ENCODE measurements at regions not wholly inside any gene's neighbourhood (a gene's known extent, or its start where the extent isn't known, plus 50 kb on each side); places are given as distances from the start of the nearest gene placed in this dataset.
"Not testable (repeated sequence)": the region's sequence is repeated elsewhere in the genome, so short reads cannot be mapped to it uniquely, and the experiment has no call there.

DNA sequence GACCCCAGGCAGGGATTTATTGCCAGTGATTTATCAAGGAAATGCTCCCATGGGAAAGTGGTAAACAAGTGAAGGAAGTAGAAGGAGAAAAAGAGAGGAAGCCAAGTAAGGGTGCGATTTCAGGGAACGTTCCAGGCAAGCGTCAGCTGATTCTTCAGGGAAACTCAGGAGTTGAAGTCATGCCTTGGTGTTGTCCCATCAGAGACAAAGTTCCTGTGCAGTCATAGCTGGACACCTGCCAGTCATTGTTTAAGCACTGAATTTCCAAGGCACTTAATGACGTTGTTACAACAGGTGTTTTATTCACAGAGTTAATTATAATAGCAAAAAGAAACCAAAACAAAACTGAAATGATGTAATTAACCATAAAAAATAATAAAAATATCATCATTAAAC lies 381.8 kb upstream of the CRIM1 start:
- H3K27me3 Mint-ChIP-seq: peaks cover 24% of the 10 kb centered on the region
- H3K36me3 Mint-ChIP-seq (ENCODE audit: low read depth): no peaks in the 10 kb centered on the region
- H3K9me3 ChIP-seq (ENCODE audit: control insufficient read depth, low read length, poor library complexity, severe bottlenecking): no peaks in the 10 kb centered on the region
- ATAC-seq (no peak), DNase-seq (no peak)
- H3K4me1 Mint-ChIP-seq: peaks cover 2% of the 10 kb centered on the region
- no peak overlapping the region for H3K27ac Mint-ChIP-seq
- no peak overlapping the region for H3K4me3 Mint-ChIP-seq

GRCh38 chr2:35973132-35973736 lies 382.3 kb upstream of the CRIM1 start:
- peaks cover 2% of the 10 kb centered on the region for H3K4me1 Mint-ChIP-seq
- H3K4me3 Mint-ChIP-seq: no peak overlapping the region
- H3K9me3 ChIP-seq (ENCODE audit: control insufficient read depth, low read length, poor library complexity, severe bottlenecking): no peaks in the 10 kb centered on the region
- DNase-seq: no peak
- H3K27me3 Mint-ChIP-seq: peaks cover 24% of the 10 kb centered on the region
- no peaks in the 10 kb centered on the region for H3K36me3 Mint-ChIP-seq (ENCODE audit: low read depth)
- peak; percentile 33 for ATAC-seq
- H3K27ac Mint-ChIP-seq: no peak overlapping the region

DNA sequence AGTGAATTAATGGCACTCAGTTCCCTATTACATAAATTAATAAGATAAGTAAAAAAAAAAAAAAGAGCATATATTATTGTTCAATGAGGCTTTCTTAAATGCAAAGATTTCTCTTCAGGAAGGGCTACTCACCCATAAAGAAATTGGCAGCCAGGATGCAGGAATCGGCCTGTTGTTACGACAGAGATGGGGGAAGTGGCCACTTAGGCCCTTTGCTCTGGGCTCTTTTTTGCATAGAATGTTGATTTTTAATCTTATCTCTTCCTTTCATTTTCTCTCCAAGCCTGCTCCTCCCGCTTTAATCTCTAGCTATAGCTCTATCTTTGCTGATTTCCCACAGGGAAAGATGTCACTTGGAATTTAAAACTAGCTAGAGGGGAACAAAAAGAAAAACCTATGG lies 391.8 kb upstream of the CRIM1 start:
- DNase-seq (no peak), ATAC-seq (no peak)
- no peaks in the 10 kb centered on the region for H3K36me3 Mint-ChIP-seq (ENCODE audit: low read depth)
- no peaks in the 10 kb centered on the region for H3K27me3 Mint-ChIP-seq
- no peak overlapping the region for H3K4me3 Mint-ChIP-seq
- H3K4me1 Mint-ChIP-seq: no peaks in the 10 kb centered on the region
- no peak overlapping the region for H3K27ac Mint-ChIP-seq
- no peaks in the 10 kb centered on the region for H3K9me3 ChIP-seq (ENCODE audit: control insufficient read depth, low read length, poor library complexity, severe bottlenecking)

DNA sequence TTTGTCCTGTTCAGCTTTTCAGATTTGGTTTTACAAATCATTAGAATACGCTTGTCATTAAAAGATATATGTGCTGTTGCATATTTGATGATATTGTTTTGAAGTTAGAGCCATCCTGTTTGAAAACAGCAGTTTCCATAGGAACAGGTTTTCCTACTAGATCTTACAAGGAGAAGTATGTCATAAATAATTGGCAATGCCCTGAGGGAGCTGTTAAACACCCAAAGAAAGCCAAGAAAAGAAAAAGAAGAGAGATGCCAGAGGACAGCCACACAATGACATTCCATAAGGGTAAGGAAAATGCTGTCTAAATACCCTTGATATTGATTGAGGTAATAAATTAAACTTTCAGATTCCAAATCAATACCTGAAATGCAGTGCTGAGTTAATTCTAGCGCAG lies 392.2 kb upstream of the CRIM1 start:
- H3K27ac Mint-ChIP-seq: no peak overlapping the region
- no peak overlapping the region for H3K4me3 Mint-ChIP-seq
- H3K36me3 Mint-ChIP-seq (ENCODE audit: low read depth): no peaks in the 10 kb centered on the region
- ATAC-seq: no peak
- no peaks in the 10 kb centered on the region for H3K27me3 Mint-ChIP-seq
- DNase-seq: no peak
- H3K9me3 ChIP-seq (ENCODE audit: control insufficient read depth, low read length, poor library complexity, severe bottlenecking): no peaks in the 10 kb centered on the region
- H3K4me1 Mint-ChIP-seq: no peaks in the 10 kb centered on the region

DNA sequence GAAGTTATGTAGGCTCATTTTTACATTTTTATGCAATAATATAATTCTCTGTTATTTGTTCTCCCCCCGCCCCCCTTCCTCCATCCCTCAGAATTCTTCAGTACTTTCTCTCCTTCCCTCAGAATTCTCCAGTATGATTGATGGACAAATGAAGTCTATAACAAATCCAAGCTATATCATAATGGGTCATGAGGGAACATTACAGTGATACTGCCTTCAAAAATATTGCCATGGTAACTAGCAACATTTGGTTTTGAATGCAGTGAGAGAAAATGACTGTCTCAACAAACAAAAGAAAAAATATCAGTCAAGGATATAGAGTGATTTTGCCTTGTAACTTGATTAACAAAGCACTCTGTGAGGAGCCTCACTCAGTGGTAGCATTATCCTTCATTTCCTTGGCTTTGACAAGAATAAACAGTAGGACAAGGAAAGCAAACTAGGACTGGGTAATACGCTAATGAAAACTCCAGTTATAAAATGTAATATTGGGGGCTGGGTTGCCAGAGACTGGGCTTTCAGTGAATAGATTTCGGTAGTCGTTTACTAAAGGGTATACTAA lies 392.9 kb upstream of the CRIM1 start:
- DNase-seq (no peak), ATAC-seq (no peak)
- H3K4me1 Mint-ChIP-seq: no peaks in the 10 kb centered on the region
- no peaks in the 10 kb centered on the region for H3K27me3 Mint-ChIP-seq
- H3K27ac Mint-ChIP-seq: no peak overlapping the region
- no peak overlapping the region for H3K4me3 Mint-ChIP-seq
- H3K36me3 Mint-ChIP-seq (ENCODE audit: low read depth): peaks cover 2% of the 10 kb centered on the region
- no peaks in the 10 kb centered on the region for H3K9me3 ChIP-seq (ENCODE audit: control insufficient read depth, low read length, poor library complexity, severe bottlenecking)

- H3K9me3 ChIP-seq (ENCODE audit: control insufficient read depth, low read length, poor library complexity, severe bottlenecking): no peaks in the 10 kb centered on the region
- Mint-ChIP-seq H3K4me3 (no peak overlapping the region), H3K27me3 (no peaks in the 10 kb centered on the region), H3K27ac (no peak overlapping the region), H3K36me3 (ENCODE audit: low read depth) (peaks cover 2% of the 10 kb centered on the region), H3K4me1 (no peaks in the 10 kb centered on the region)
- no peak for DNase-seq
- no peak for ATAC-seq
Measured at GRCh38 chr2:35960596-35960995, 395.0 kb upstream of the CRIM1 start.

DNA sequence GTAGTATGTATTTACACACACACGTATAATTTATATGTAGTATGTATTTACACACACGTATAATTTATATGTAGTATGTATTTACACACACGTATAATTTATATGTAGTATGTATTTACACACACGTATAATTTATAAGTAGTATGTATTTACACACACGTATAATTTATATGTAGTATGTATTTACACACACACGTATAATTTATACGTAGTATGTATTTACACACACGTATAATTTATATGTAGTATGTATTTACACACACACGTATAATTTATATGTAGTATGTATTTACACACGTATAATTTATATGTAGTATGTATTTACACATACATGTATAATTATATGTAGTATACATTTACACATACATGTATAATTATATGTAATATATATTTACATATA lies 398.5 kb upstream of the CRIM1 start:
- not testable (repeated sequence) for H3K36me3 Mint-ChIP-seq (ENCODE audit: low read depth); ATAC-seq; H3K27me3 Mint-ChIP-seq; H3K27ac Mint-ChIP-seq; H3K4me3 Mint-ChIP-seq; H3K9me3 ChIP-seq (ENCODE audit: control insufficient read depth, low read length, poor library complexity, severe bottlenecking); DNase-seq; H3K4me1 Mint-ChIP-seq

DNA sequence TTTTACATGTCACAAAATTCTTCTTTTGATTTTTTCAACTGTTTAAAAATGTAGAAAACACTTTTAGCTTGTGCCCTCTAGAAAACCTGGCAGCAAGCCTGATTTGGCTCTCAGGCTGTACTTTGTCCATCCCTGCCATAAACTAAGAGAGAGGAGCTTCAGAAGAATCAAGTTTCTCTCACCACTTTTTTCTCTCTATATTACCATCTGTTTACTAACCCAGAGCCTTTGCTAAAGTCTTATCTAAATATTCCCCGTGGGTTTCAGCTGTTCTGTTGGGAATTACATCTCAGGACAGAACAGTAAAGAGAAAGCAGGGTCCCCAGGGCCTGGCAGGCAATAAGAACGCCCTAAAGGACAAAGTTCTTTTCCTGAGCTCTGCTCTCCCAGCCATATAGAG lies 409.1 kb upstream of the CRIM1 start:
- ATAC-seq (no peak), DNase-seq (no peak)
- H3K36me3 Mint-ChIP-seq (ENCODE audit: low read depth): no peaks in the 10 kb centered on the region
- no peak overlapping the region for H3K4me3 Mint-ChIP-seq
- H3K27me3 Mint-ChIP-seq: peaks cover 27% of the 10 kb centered on the region
- H3K27ac Mint-ChIP-seq: no peak overlapping the region
- no peaks in the 10 kb centered on the region for H3K9me3 ChIP-seq (ENCODE audit: control insufficient read depth, low read length, poor library complexity, severe bottlenecking)
- H3K4me1 Mint-ChIP-seq: no peaks in the 10 kb centered on the region

GRCh38 chr2:35938838-35939237 lies 416.7 kb upstream of the CRIM1 start:
- DNase-seq (no peak), ATAC-seq (no peak)
- H3K4me1 Mint-ChIP-seq: no peaks in the 10 kb centered on the region
- no peaks in the 10 kb centered on the region for H3K36me3 Mint-ChIP-seq (ENCODE audit: low read depth)
- H3K9me3 ChIP-seq (ENCODE audit: control insufficient read depth, low read length, poor library complexity, severe bottlenecking): no peaks in the 10 kb centered on the region
- no peak overlapping the region for H3K4me3 Mint-ChIP-seq
- H3K27ac Mint-ChIP-seq: no peak overlapping the region
- peaks cover 22% of the 10 kb centered on the region for H3K27me3 Mint-ChIP-seq

- ATAC-seq: no peak
- no peaks in the 10 kb centered on the region for H3K9me3 ChIP-seq (ENCODE audit: control insufficient read depth, low read length, poor library complexity, severe bottlenecking)
- no peak for DNase-seq
- no peaks in the 10 kb centered on the region for H3K36me3 Mint-ChIP-seq (ENCODE audit: low read depth)
- H3K4me1 Mint-ChIP-seq: no peaks in the 10 kb centered on the region
- no peak overlapping the region for H3K27ac Mint-ChIP-seq
- H3K4me3 Mint-ChIP-seq: no peak overlapping the region
- peaks cover 36% of the 10 kb centered on the region for H3K27me3 Mint-ChIP-seq
Measured at GRCh38 chr2:35933031-35933430, 422.5 kb upstream of the CRIM1 start.

DNA sequence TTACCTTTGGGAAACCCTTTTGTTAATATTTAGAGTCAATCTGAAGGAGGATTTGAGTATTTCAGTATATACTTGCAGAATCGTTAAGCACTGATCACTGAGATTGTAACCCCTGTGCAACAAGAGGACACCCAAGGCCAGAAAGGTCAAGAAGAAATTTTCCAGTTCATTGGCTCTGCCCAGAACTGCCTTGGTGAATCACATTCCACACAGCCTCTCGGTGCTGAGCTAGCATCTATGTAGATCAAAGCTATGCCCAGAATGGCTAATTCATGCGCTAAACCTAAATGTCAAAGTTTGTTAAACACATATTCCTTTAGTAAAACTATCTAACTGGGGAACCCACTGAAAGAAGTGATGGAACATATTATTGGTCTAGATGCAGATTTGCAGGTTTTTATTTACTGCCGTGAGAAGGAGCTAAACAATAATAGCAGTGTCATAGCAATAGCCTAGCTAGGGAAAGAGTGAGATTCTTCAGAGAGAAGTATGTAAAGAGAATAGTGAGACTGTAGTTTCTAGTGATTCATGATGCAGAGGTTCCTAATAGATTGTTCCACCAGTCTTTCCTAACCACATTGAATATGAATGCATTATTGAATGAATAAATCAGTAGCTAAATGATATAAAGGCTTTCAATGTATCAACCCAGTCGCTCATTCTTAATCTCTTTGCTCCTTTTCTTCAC lies 423.2 kb upstream of the CRIM1 start:
- Mint-ChIP-seq H3K4me3 (no peak overlapping the region), H3K36me3 (ENCODE audit: low read depth) (no peaks in the 10 kb centered on the region), H3K4me1 (no peaks in the 10 kb centered on the region), H3K27ac (no peak overlapping the region), H3K27me3 (peaks cover 38% of the 10 kb centered on the region)
- no peak for ATAC-seq
- DNase-seq: no peak
- H3K9me3 ChIP-seq (ENCODE audit: control insufficient read depth, low read length, poor library complexity, severe bottlenecking): no peaks in the 10 kb centered on the region

DNA sequence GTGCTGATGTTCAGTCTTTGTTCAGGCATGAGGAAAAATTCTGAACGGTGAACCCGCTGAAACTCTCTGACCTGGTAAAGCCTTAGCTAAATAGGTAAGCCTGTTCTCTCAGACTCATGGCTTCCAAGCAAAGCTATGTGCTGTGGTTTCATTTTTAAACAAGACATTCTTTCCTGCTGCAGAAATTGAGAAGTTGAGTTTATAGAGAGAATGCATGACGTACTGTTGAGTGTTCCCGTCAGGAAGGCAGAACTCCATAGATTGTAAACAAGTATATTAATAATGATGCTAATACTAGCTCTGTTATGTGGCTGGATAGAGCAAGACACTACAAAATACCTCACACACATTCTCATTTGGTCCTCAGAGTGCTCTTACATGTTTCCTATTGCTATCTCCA lies 424.0 kb upstream of the CRIM1 start:
- Mint-ChIP-seq H3K4me3 (no peak overlapping the region), H3K4me1 (no peaks in the 10 kb centered on the region), H3K27ac (no peak overlapping the region), H3K36me3 (ENCODE audit: low read depth) (no peaks in the 10 kb centered on the region), H3K27me3 (peaks cover 40% of the 10 kb centered on the region)
- ATAC-seq (no peak), DNase-seq (no peak)
- no peaks in the 10 kb centered on the region for H3K9me3 ChIP-seq (ENCODE audit: control insufficient read depth, low read length, poor library complexity, severe bottlenecking)

- H3K27me3 Mint-ChIP-seq: peaks cover 40% of the 10 kb centered on the region
- no peak for ATAC-seq
- no peak for DNase-seq
- no peaks in the 10 kb centered on the region for H3K4me1 Mint-ChIP-seq
- H3K9me3 ChIP-seq (ENCODE audit: control insufficient read depth, low read length, poor library complexity, severe bottlenecking): no peaks in the 10 kb centered on the region
- H3K27ac Mint-ChIP-seq: no peak overlapping the region
- no peaks in the 10 kb centered on the region for H3K36me3 Mint-ChIP-seq (ENCODE audit: low read depth)
- H3K4me3 Mint-ChIP-seq: no peak overlapping the region
Measured at GRCh38 chr2:35931115-35931514, 424.5 kb upstream of the CRIM1 start.

GRCh38 chr2:35929551-35929950 lies 426.0 kb upstream of the CRIM1 start:
- no peaks in the 10 kb centered on the region for H3K9me3 ChIP-seq (ENCODE audit: control insufficient read depth, low read length, poor library complexity, severe bottlenecking)
- peaks cover 33% of the 10 kb centered on the region for H3K27me3 Mint-ChIP-seq
- ATAC-seq: no peak

More at GRCh38 chr2:35929551-35929950, 426.0 kb upstream of the CRIM1 start:
- Mint-ChIP-seq H3K4me1 (no peaks in the 10 kb centered on the region), H3K36me3 (ENCODE audit: low read depth) (no peaks in the 10 kb centered on the region), H3K4me3 (no peak overlapping the region), H3K27ac (no peak overlapping the region)
- no peak for DNase-seq

Data from T-helper 17 cell (primary cell).